Pancreas (tissue), 10 donors: ENCODE measurements at regions not wholly inside any gene's neighbourhood (a gene's known extent, or its start where the extent isn't known, plus 50 kb on each side); places are given as distances from the start of the nearest gene placed in this dataset.

ENCODE experiments used
- ATAC-seq, 4 donors: fragments of 200-7000 bp; cut with Tn5 transposase; one replicate each; pipeline versions ENCODE4 v1.8.0 to v1.9.1; 2020; ENCODE audit warnings: mild to moderate bottlenecking in 4 of 4, moderate library complexity in 4 of 4
- DNase-seq, 6 donors: peaks; one replicate each; pipeline ENCODE4 v3.0.0-alpha.2; 2020
- FAIRE-seq: peaks from 2 replicates; lab custom pipeline; 2012; peaks lifted over from hg19 to GRCh38; lab: Jason Lieb, UNC
- H3K27ac ChIP-seq, 4 donors: fragments of 200-600 bp; sonication (generic); 1 replicate in 3 of 4; 2 replicates in 1 of 4; pipeline versions ENCODE4 v1.5.0 to v1.8.0; 2020
- H3K27me3 ChIP-seq, 4 donors: fragments of 200-600 bp; one replicate each; pipeline ENCODE4 v1.8.0; 2021
- H3K36me3 ChIP-seq, 3 donors: fragments of 200-600 bp; sonication (generic) in 1 of 3; one replicate each; pipeline versions ENCODE4 v1.5.0 to v1.8.0; 2020 to 2021
- H3K4me1 ChIP-seq, 3 donors: fragments of 200-600 bp; one replicate each; pipeline ENCODE4 v1.8.0; 2021
- H3K4me3 ChIP-seq, 4 donors: fragments of 200-600 bp; sonication (generic) in 2 of 4; one replicate each; pipeline versions ENCODE4 v1.5.0 to v1.8.0; 2020 to 2021
- H3K9me3 ChIP-seq, 4 donors: fragments of 200-600 bp; one replicate each; pipeline ENCODE4 v1.8.0; 2021
- WGBS, 2 donors: extraction: QIAGEN DNeasy Blood & Tissue Kit; methylation state at CpG; one replicate each; pipeline ENCODE4 v1.1.7; 2013; 5-methylcytosine and 5-hydroxymethylcytosine counted together
- intact Hi-C, 3 donors: fragments of 100-400 bp; cut with DNase I; formaldehyde crosslinking; loops; one replicate each; pipeline versions ENCODE4 v1.11.1 to v1.14.2; 2022
- TF ChIP-seq, protein P1 (sequence below), 4 donors: fragments of 200-600 bp; sonication (generic) in 3 of 4; IDR thresholded peaks; one replicate each; pipeline versions ENCODE4 v1.5.0 to v1.8.0; 2021; ENCODE audit warnings: antibody characterized with exemption in 4 of 4
- donor health status: healthy with polysubstance abuse.
- donor health status: DM: no; HTN: no; CAD: no; lungs with moderate emphysema.
- donor health status: DM: no; HTN: no; CAD: no.
- donor health status: control.
- donor health status: control.
- donor health status: Bipolar disorder and iron deficiency.
- donor health status: DM: yes; HTN: yes; CAD: no.
- donor health status: DM: no; HTN: no; CAD: no.
- donor health status: DM: no; HTN: no; CAD: no.
- donor health status: DM: yes; HTN: yes; CAD: no.

DNA sequence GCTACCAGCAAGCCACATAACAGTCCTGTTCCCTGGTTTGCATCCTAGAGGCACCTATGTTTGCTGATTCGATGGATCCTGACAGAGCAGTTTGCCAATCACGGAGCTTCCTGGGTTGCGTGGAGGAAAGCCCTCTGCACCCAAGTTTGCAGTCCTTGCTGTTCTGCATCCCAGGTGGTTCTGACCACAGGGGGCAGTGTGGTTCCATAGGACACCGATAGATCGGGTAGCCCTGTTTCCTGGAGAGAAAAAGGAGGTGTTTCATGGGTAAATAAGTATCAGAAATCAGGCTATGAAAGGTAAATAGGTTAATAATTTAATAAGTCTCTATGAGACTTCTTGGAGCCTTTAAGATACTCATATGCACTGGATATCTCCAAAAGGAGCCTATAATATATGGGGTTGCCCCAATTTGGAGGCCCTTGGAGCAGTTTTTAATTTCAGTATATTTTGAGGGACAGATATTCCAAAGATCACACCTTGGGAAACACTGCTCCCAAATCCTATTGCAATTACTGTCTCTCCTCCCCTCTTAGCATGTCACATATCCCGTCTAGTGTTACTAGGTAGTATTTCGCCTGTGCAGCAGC is 194.6 kb upstream of the TPM1 start:
- H3K4me1 ChIP-seq = peaks cover 0 to 12% (median 0%) of the 10 kb centered on the region in 3 donors
- WGBS, 2 donors = 61 to 65% methylated on average over 7 of the region's 7 CpGs
- FAIRE-seq (no peak), DNase-seq (peak in 4 of 6 donors; percentile 58 to 83 (median 73)), ATAC-seq (peak; percentile 60 to 79 (median 74))
- no peak overlapping the region for H3K4me3 ChIP-seq
- H3K9me3 ChIP-seq = no peaks in the 10 kb centered on the region
- H3K27ac ChIP-seq = peak overlapping the region in 3 of 4 donors; percentile 28 to 62 (median 62)
- TF ChIP-seq, protein P1, sequence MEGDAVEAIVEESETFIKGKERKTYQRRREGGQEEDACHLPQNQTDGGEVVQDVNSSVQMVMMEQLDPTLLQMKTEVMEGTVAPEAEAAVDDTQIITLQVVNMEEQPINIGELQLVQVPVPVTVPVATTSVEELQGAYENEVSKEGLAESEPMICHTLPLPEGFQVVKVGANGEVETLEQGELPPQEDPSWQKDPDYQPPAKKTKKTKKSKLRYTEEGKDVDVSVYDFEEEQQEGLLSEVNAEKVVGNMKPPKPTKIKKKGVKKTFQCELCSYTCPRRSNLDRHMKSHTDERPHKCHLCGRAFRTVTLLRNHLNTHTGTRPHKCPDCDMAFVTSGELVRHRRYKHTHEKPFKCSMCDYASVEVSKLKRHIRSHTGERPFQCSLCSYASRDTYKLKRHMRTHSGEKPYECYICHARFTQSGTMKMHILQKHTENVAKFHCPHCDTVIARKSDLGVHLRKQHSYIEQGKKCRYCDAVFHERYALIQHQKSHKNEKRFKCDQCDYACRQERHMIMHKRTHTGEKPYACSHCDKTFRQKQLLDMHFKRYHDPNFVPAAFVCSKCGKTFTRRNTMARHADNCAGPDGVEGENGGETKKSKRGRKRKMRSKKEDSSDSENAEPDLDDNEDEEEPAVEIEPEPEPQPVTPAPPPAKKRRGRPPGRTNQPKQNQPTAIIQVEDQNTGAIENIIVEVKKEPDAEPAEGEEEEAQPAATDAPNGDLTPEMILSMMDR (IDR thresholded peaks at IDR 0.05) = peak; percentile 22 to 54 (median 44)
- no peaks in the 10 kb centered on the region for H3K36me3 ChIP-seq
- intact Hi-C loops = no loop called here
- no peaks in the 10 kb centered on the region for H3K27me3 ChIP-seq

DNA sequence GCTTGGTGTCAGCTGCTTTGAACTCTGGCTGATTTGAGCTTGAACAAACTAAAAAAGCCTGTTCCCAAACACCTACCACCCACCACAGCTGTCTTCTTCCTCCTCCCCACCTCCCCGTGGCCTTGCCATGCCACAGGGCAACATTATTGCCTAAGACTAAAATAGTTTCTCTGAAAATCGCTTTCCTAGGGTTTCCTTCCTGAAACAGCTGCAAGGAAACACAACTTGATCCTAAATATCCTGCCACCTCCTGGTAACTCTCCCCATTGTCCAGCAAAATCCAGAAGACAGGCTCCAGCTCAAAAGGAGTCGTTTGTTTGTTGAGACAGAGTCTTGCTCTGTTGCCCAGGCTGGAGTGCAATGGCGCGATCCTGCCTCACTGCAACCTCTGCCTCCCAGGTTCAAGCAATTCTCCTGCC is 193.9 kb upstream of the TPM1 start:
- DNase-seq = peak in 1 of 6 donors; percentile 39

DNA sequence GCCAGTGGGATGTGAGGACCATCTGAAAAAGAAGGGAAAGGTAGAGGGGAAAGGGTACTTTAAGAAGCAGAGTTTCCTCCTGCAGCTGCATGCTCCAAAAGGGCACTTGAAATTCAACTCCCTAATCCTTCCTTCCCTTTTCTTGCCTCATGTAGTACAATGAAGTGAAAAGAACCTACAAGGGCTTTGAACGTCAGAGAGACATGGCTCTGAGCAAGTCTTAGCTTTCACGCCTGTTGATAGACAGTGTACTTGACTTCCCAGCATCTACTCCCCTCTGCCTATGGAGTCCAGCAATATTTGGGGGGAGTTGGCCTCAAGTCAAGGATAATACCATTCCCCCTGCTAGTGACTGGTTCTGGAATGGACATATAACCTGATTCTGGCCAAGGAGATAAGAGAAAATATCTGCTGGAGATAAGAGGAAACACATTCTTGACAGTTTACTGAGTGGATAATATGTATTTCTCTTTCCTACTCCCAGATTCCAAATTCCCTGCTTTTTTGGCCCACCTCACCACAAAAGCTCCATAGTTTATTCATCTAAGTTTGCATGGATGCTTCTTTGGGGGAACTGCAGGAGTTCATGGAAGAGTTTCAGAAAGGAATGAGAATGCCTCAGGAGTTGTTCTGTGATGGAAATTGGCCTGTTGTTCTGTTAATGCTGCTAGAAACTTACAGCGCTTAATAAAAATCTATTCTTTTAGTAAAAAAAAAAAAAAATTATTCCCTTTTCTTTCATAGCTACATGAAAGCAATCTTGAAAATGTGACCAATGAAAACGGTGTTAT is 193.0 kb upstream of the TPM1 start:
- H3K4me3 ChIP-seq = no peak overlapping the region
- no peak for DNase-seq
- 73 to 83% methylated on average over 4 of the region's 4 CpGs for WGBS, 2 donors
- TF ChIP-seq, protein P1 (IDR thresholded peaks at IDR 0.05) = no peak
- H3K4me1 ChIP-seq = peaks cover 0 to 12% (median 0%) of the 10 kb centered on the region in 3 donors
- no peaks in the 10 kb centered on the region for H3K27me3 ChIP-seq
- peak overlapping the region in 2 of 4 donors; percentile 21 to 62 for H3K27ac ChIP-seq
- no peaks in the 10 kb centered on the region for H3K36me3 ChIP-seq
- intact Hi-C loops = no loop called here
- no peaks in the 10 kb centered on the region for H3K9me3 ChIP-seq
- no peak for FAIRE-seq
- no peak for ATAC-seq

More for the DNA sequence above, 193.9 kb upstream of the TPM1 start:
- Histone ChIP-seq H3K36me3 (no peaks in the 10 kb centered on the region), H3K27ac (peak overlapping the region in 3 of 4 donors; percentile 28 to 62 (median 62)), H3K4me1 (peaks cover 0 to 12% (median 0%) of the 10 kb centered on the region in 3 donors), H3K27me3 (no peaks in the 10 kb centered on the region), H3K9me3 (no peaks in the 10 kb centered on the region), H3K4me3 (no peak overlapping the region)
- peak; percentile 34 to 60 (median 52) for ATAC-seq
- TF ChIP-seq, protein P1 (IDR thresholded peaks at IDR 0.05) = no peak
- WGBS, 2 donors = 40 to 49% methylated on average over 5 of the region's 5 CpGs
- no peak for FAIRE-seq
- intact Hi-C loops = no loop called here

DNA sequence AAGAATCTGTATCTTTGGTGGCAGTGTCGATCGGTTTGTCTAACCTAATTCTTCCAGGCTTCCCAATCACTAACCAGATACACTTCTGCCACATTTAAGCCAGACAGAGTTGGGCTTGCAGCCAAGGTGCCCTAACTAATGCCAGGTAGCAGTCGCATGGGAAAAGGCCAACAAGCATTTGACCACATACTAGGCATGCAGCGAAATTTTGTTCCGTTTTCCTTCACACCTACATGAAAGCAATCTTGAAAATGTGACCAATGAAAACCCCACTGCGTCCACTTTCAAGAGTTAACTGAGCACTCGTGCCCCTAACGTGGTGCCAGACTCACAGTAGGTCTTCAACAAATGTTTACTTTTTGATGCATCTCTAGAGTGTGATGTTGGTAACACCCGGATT is 192.2 kb upstream of the TPM1 start:
- TF ChIP-seq, protein P1 (IDR thresholded peaks at IDR 0.05) = no peak
- Histone ChIP-seq H3K4me3 (no peak overlapping the region), H3K27ac (peak overlapping the region in 2 of 4 donors; percentile 19 to 21), H3K27me3 (no peaks in the 10 kb centered on the region), H3K36me3 (no peaks in the 10 kb centered on the region), H3K4me1 (peaks cover 0 to 12% (median 0%) of the 10 kb centered on the region in 3 donors), H3K9me3 (no peaks in the 10 kb centered on the region)
- DNase-seq = peak in 3 of 6 donors; percentile 41 to 61 (median 48)
- intact Hi-C loops = no loop called here
- 58% methylated on average over 9 of the region's 9 CpGs for WGBS, 2 donors
- peak in 2 of 4 donors; percentile 16 to 25 for ATAC-seq
- no peak for FAIRE-seq
